ENCODE measurements at regions not wholly inside any gene's neighbourhood (a gene's known extent, or its start where the extent isn't known, plus 50 kb on each side); places are given as distances from the start of the nearest gene placed in this dataset.
"Not testable (repeated sequence)": the region's sequence is repeated elsewhere in the genome, so short reads cannot be mapped to it uniquely, and the experiment has no call there.

DNA sequence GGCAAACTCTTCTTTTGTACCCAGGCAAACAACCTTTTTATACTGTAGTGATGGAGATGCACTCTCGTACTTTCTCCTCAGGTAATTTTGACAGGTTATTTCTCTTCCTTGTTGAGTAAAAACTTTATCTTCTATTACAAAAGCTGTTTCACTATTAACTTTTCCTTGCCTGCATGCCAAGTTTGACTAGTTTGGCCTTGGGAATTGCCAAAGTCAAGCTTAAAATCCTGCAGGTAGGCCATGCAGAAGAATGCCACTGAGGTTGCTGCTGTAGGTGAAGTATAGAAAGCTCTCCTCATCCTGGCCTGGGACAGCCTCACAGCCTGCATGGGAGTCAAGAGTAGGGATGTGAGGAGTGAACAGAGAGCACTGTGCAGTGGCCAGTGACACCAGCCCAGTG, 1293.5 kb upstream of the CHAC2 start:
- DNase-seq (ENCODE audit: low spot score) = no peak

- DNase-seq (ENCODE audit: low spot score) = no peak
Observed at GRCh38 chr2:52473526-52473925, 1294.1 kb upstream of the CHAC2 start.

GRCh38 chr2:52470457-52470856, 1297.1 kb upstream of the CHAC2 start:
- not testable (repeated sequence) for DNase-seq (ENCODE audit: low spot score)

- DNase-seq (ENCODE audit: low spot score) = no peak
Observed at GRCh38 chr2:52467189-52467588, 1300.4 kb upstream of the CHAC2 start.

GRCh38 chr2:52465287-52465686, 1302.3 kb upstream of the CHAC2 start:
- DNase-seq (ENCODE audit: low spot score) = no peak

DNA sequence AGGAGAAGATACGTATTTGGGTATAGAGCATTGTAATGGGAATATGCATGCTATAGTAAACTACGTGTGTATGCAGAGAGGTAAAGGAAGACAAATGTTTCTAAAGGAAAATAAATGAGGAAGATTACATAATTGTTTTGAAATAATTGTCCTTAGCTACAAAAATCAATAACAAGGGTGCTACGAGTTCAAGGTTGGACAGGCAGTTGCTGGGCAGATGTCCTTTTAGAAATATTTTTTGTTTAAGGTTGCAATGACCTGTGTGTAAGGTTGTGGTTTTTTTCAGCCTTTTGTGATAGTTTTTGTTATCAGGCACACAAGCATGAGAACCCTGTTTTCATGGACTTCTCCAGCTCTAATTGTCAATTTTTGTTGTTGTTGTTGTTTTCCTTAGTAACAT, 1304.1 kb upstream of the CHAC2 start:
- DNase-seq (ENCODE audit: low spot score) = no peak

DNA sequence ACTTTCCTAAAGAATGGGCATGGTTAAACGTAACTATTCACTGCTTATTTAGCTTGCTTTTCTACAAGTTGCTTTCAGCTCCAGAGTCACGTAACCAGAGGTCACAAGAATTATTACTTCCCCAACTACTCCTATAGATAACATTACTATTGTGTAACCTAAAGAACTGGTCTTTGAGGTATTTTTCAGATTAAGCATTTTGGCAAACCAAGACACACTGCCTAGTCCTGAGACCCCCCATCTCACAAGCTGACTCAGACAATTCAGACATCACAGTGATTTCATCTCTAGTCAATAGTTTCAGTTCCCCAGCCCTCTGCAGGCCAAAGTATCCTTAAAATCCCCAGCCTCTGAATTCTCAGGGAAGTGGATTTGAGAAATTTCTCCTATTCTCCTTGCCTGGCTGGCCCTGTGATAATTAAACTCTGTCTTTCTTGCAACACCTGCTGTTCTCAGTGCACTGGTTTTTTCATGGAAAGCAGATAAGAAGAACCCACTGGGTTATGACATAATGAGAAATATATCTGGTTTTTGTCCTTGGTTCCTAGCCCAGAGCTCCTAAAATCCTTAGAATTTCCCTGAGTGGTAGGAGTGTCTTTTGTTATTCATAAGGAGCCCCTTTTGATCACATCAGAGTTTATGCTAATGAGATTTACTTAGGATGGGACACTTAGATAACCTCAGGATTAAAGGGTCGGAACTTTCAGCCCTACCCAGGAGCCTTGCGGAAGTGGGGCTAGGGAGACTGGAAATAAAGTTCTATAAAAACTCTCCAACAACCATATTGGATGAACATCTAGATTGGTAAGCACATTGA, 1310.8 kb upstream of the CHAC2 start:
- peak; percentile 8 for DNase-seq (ENCODE audit: low spot score)

- no peak for DNase-seq (ENCODE audit: low spot score)
Observed at GRCh38 chr2:52454962-52455361, 1312.6 kb upstream of the CHAC2 start.

DNA sequence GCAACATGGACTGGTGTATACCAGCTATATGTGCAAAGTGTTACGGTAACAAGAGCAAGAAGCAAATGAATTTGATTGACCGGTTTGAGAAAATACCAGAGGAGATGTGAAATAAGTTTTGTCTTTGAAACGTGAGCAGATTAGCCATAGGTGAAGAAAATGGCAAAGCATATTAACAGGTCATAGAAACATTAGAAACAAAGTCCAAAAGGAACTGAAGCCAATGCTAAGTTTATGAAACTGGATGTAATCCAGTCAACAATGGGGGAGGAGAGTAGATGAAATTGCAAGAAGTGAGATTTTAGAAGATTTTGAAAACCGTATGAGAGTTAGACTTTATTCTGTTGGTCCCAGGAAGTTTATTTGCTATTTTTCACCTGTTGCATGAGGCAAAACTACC, 1315.4 kb upstream of the CHAC2 start:
- DNase-seq (ENCODE audit: low spot score) = no peak

- DNase-seq (ENCODE audit: low spot score) = no peak
Observed at GRCh38 chr2:52445686-52446085, 1321.9 kb upstream of the CHAC2 start.

- DNase-seq (ENCODE audit: low spot score) = no peak
Observed at GRCh38 chr2:52431352-52431760, 1336.2 kb upstream of the CHAC2 start.

DNA sequence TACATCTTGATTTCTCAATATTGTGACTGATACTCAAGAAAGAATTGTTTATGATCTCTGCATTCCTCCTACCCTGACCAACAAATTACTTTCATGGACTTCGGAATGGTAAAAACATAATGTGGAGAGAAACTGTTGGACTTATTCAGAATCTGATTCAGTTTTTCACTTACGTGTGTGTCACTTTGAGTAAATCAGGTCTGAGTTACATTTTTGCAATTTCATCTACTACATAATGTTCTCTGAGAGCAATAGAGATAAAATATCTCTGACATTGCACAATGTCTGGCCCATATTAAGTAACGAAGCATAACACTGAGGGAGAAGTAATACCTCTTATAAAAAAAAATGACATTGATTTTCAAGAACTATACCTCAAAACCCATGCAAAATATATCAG, 1337.9 kb upstream of the CHAC2 start:
- DNase-seq (ENCODE audit: low spot score) = peak; percentile 50

GRCh38 chr2:52429171-52429570, 1338.4 kb upstream of the CHAC2 start:
- DNase-seq (ENCODE audit: low spot score) = peak; percentile 6

DNA sequence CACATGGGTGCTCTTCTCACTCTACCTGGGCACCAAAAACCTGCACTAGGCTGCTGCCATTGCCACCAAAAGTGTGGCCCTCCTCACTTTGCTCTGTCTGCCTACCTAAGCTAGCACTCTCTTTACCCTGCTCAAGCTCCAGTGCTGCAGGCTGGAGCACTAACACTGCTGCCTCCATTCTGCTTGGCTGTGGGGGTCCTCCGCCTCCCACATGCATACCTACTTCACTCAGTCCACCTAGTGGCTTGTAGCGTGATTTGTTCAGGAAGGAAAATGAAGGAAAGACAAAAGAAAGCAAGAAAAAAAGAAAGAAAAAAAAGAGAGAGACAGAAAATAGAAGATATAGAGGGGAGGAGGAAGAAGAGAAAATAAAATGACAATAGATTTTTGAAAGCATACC, 1339.4 kb upstream of the CHAC2 start:
- DNase-seq (ENCODE audit: low spot score) = no peak

DNA sequence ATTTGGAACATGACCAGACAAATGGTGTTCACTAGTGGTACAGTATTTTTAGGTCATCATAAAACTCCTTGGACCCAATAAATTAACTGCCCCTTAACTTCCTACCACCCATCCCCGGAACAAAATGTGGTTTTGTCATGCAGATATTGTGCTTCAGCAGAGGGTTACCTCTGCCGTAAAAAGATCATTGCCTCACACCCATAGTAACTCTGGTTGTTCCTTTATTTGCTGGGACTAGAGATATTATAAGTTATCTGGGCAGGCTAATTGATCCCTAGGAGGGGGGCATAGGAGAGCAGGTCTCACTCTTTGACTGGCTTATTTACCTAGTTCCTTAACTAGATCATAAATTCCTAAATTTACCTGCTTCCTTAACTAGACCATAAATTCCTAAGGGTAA, 1343.9 kb upstream of the CHAC2 start:
- no peak for DNase-seq (ENCODE audit: low spot score)

GRCh38 chr2:52423111-52423510, 1344.5 kb upstream of the CHAC2 start:
- DNase-seq (ENCODE audit: low spot score) = no peak

DNA sequence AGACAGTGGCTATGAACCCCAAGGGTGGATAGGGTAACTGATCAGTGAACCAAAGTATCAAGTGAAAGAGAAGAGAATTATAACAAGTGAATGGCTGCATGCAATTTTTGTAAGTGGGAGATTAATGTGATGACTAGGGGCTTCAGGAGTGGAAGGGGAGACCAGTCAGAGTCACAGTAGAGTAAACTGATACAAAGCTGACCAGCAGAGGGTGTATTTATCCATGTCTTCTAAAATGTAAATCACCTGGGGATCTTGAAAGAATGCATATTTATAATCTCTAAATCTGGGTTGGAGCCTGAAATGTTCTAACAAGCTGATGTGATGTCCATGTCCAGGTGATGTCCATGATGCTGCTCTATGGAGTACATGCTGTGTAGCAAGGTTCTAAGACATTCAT, 1351.3 kb upstream of the CHAC2 start:
- DNase-seq (ENCODE audit: low spot score) = no peak

GRCh38 chr2:52414561-52415295, 1352.9 kb upstream of the CHAC2 start:
- DNase-seq (ENCODE audit: low spot score) = no peak

GRCh38 chr2:52409308-52410118, 1358.1 kb upstream of the CHAC2 start:
- not testable (repeated sequence) for DNase-seq (ENCODE audit: low spot score)

DNA sequence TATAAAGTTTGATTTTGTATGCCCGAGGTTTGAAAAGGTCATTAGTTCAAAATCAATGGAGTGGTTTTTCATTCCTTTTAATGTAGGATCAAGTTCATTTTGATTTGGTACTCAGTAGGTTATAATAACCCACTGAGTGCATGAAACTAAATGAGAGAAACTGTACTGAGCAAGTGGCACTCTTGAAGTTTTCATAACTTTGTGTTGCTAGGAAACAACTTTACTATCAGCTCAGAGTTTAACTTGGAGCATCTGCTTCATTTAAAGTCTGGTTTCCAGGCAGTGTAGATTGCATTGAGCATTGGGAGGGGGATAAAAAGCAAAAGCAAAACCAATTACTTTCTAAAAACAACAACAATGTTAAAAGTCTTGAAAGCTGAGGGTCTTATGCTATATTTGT, 1361.6 kb upstream of the CHAC2 start:
- DNase-seq (ENCODE audit: low spot score) = peak; percentile 81

DNA sequence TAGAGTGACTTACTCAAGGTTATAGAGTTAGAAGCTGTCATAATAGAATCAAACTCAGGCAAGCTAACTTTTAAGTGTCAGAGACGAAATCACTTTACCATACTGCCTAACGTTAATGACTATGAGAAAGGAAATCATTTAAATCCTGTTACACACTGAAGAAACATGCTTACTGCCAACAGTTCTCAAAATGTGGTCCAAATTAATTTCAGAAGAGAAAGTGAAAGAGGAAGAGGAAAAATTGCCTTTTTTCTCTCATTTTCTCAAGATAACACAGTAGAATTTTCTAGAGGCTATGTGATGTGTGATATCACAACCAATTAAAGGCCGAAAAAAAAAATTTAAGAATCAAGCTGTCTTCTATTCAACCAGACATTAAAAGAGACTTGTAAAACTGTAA, 1362.7 kb upstream of the CHAC2 start:
- peak; percentile 7 for DNase-seq (ENCODE audit: low spot score)

DNA sequence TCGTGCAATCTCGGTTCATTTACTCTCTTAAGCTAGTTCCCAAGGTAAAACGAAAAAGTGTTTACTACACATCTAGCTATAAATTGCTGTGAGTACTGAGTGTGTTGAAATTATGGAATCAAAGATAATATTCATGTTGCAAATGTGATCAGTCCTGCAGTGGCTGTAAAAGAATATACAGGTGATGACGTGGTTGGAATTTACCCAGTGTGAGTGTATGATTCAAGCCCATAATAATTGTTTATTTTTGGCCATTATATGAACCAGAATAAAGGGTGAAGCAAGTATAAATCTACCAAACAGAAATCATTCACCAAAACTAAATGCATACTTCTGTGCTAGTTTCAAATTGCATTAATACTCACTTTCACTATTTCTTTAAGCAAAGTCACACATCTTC, 1363.6 kb upstream of the CHAC2 start:
- DNase-seq (ENCODE audit: low spot score) = no peak

Data from umbilical cord (tissue), 1 donor.